ENCODE measurements at regions not wholly inside any gene's neighbourhood (a gene's known extent, or its start where the extent isn't known, plus 50 kb on each side); places are given as distances from the start of the nearest gene placed in this dataset.
"Not testable (repeated sequence)": the region's sequence is repeated elsewhere in the genome, so short reads cannot be mapped to it uniquely, and the experiment has no call there.

DNA sequence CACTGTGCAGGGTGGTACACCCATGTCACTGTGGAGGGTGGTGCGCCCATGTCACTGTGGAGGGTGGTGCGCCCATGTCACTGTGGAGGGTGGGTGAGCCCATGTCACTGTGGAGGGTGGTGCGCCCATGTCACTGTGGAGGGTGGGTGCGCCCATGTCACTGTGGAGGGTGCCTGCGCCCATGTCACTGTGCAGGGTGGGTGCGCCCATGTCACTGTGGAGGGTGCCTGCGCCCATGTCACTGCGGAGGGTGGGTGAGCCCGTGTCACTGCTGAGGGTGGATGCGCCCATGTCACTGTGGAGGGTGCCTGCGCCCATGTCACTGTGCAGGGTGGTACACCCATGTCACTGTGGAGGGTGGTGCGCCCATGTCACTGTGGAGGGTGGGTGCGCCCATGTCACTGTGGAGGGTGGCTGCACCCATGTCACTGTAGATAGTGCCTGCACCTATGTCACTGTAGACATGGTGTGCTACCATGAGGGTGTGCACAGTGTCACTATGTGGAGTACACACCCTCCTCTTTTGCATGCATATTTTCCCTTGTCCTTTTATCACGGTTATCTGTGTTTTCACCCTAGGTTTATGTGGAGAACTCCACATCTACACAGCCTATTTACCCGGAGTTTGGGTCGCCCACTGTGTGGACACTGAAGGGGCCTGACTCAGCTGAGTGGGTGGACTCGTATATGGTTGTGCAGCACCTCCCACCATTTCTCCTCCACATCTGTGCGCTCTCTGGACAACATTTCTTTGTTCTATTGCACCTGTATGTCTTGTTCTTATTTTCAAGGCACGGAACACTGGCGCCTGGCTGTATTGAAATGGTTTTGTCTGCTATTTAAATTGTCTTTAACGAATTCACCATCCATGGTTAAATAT lies 222.4 kb downstream of the ERMARD start:
- not testable (repeated sequence) for DNase-seq

DNA sequence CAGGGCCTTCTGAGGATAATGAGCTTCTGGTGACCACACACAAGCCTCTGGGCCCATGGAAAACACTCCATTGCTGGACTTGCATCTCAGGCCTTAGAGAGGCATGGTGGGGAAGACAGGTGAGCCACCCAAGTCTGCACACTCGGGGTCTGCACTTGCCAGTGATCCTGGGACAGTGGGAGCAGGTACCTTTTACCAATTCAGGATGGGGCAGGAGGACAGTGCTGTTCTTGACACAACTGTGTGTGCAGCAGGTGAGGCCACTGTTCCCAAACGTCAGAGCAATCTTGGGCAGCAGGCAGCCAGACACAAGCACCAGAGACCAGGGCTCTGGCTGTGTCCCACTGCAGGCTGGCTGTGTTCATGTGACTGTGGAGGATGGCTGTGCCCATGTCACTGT lies 221.3 kb downstream of the ERMARD start:
- DNase-seq, result no peak

GRCh38 chr6:169972101-169972651 lies 220.8 kb downstream of the ERMARD start:
- no peak for DNase-seq

DNA sequence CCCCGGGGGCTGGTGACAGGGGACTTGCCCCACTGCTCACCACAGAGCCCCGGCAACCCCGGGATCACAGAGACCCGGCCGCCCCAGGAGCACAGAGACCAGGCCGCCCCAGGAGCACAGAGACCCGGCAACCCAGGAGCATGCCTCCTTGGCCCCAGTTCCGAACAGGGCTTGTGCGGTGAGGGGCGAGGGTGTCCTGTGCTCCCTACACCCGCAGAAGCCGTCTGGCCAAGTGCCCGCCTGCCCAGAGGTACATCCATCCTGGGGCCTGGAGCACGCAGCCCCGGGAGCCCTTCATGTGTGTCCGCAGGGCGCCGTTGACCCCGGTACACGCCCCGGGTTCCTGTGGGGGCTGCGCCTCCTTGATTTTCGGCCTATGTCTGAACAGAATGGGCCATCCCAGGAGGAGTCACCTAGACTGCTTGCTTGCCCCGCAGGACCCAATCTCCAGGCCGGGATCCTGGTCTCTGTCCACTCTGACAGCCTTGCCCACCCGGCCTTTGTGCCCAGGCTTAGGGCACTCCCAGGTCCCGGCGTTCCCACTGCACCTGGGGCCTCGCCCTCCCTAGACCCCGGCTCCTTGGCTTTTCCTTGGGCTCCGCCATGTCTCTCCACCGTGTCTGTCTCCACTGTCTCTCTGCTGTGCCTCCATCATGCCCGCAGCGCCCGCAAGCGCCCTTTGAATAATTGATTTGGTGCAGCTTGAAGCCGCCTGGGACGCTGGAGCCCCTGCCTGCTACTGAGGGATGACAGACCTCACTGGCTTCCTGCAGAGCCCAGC lies 219.8 kb downstream of the ERMARD start:
- DNase-seq, result no peak

- DNase-seq, result no peak
Measured at GRCh38 chr6:169970306-169970988, 219.0 kb downstream of the ERMARD start.

DNA sequence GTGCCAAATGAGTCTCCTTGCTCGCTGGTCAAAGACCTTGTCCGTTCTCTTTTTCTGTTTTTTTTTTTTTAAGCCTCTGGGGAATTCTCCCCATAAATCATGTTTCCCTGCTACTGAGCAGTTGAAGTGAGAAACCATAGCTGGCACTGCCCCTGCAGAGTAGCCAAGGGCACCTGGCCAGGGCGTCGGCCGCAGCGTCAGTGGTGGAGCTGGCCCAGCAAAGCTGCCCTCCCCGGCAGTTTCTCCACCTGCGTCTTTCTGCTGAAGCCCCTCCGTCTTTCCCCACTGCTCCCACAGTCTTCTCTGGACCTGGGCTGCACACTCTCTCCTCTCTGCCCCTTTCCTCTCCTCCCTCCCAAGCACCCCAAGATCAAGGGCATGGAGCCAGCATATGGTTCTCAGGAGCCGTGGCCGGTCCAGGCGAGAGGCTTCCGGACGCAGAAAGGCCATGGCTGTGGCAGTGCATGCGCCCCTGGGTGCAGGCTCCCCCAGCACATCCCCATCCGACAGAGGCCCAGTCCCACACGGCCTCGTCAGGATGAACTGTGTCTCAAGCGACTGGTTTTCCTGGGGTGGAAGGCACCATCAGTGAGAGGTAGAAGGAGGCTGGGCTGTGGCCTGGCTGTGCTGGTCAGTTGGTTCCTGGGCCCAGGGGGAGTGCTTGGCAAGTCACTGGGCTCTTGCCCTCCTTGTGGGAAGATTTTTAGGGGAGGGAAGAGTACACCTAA lies 218.1 kb downstream of the ERMARD start:
- no peak for DNase-seq

DNA sequence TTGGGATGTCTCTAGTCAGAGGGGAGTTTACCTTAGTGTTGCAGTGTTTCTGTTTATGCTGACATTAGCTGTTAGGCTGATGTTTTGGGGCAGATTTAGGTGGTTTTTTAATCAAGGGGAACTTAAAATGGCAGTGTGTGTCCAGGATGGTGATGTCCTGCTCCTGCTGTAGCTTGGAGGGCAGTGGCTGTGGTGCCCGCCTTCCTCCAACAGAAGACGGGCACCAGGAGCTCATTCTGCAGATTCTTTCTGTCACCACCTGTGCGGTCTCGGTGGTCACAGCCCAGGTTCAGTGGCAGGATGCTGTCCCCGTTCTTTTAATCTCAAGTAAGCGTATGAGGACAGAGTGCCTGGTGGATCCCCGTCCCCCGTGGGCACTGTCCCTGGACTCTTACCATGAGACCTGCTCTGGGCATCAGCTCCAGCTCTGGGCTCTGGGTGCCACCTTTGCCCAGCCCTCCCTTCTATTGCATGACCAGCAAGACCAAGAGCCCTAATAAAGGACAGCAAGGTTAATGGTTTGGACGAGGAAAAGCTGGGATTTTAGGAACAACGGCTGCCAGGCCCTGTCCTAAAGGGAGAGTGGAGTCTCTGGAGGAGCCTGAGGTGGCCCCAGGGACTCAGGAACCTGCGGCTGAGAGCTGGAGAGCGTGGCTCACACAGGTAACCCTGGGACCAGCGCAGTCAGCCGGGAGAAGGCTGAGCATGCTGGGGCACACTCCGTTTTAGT lies 217.3 kb downstream of the ERMARD start:
- DNase-seq, result no peak

- no peak for DNase-seq
Measured at GRCh38 chr6:169967687-169968086, 216.3 kb downstream of the ERMARD start.

- no peak for DNase-seq
Measured at GRCh38 chr6:169966312-169967181, 215.1 kb downstream of the ERMARD start.

- no peak for DNase-seq
Measured at GRCh38 chr6:169965657-169966311, 214.4 kb downstream of the ERMARD start.

DNA sequence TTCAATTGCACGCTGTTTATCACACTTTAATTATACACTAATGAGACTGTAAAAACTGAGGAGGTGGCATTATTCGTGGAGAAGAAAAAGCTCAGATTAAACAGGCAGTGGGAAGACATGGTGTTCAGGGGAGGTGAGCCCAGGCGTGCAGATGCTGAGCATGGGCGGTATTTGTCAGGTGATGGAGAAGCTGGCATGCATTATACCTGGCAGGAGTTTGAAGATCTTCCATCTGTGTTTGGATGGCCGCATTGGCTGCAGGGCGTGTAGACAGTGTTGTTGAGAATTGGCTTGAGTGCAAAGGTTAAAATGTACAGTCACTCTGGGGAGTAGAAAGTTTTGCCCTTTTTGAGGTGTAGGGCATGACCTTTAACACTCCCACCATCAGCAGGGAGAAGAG lies 213.8 kb downstream of the ERMARD start:
- no peak for DNase-seq

- DNase-seq, result no peak
Measured at GRCh38 chr6:169964486-169965180, 213.2 kb downstream of the ERMARD start.

GRCh38 chr6:169963581-169964297 lies 212.3 kb downstream of the ERMARD start:
- DNase-seq, result no peak

DNA sequence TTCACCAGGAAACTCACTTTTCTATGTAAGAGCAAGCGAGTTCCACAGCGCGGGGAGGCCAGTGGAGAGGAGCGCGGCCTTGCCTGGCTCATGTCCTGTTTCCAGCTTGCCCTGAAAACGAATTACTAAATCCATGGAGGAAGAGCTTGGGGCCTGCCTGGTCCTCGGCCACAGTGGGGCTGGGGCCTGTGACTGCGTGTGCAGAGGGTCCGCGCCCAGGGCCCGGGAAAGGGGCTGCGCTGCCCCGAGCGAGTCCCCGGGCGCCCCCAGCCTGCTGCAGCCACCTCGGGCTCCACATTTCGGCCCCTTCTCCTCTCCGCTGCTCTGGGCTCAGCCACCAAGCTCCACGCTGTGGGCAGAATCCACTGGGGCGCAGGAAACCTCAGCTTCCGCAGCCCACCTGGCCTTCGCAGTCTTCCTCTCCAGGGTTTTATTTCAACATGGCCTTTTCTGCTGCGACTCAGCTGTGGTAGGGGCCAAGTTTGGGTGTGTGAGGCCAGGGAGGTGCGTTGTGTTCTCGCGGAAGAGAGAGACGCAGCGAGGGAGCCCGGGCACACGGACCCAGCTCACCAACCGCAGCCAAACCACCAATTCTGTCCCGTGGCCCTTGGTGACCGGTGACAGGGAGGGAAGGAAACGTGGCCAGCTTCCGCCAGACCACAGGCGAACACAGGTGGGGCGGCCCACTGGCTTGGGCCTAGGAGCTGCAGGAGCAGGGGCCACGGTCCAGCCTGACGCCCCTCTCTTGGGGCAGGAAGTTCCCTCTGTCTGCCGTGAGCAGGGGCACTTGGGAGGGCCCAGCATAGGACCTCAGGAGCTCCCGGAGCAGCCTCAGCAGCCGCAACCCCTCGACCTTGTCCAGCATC lies 211.4 kb downstream of the ERMARD start:
- no peak for DNase-seq

- DNase-seq, result no peak
Measured at GRCh38 chr6:169961772-169962561, 210.5 kb downstream of the ERMARD start.

GRCh38 chr6:169960886-169961611 lies 209.6 kb downstream of the ERMARD start:
- no peak for DNase-seq

All from AML-193 (cell line).